ENCODE measurements at regions not wholly inside any gene's neighbourhood (a gene's known extent, or its start where the extent isn't known, plus 50 kb on each side); places are given as distances from the start of the nearest gene placed in this dataset.

- no peak for ATAC-seq
- TF ChIP-seq POU6F1 (CRISPR knock-in tag; IDR thresholded peaks at IDR 0.05; ENCODE audit: borderline replicate concordance, low read depth), result no peak
- TF ChIP-seq SNAI2 (CRISPR knock-in tag; IDR thresholded peaks at IDR 0.05), result no peak
- TF ChIP-seq TSHZ2 (CRISPR knock-in tag; IDR thresholded peaks at IDR 0.05), result no peak
- no peak for TF ChIP-seq TCF4 (CRISPR knock-in tag; IDR thresholded peaks at IDR 0.05; ENCODE audit: borderline replicate concordance)
- TF ChIP-seq BACH2 (CRISPR knock-in tag; IDR thresholded peaks at IDR 0.05; ENCODE audit: borderline replicate concordance), result no peak
- no peak for TF ChIP-seq GLIS3 (CRISPR knock-in tag; IDR thresholded peaks at IDR 0.05)
- no peak for TF ChIP-seq ISL1 (CRISPR knock-in tag; IDR thresholded peaks at IDR 0.05)
- TF ChIP-seq ZC3H10 (CRISPR knock-in tag; IDR thresholded peaks at IDR 0.05), result no peak
- TF ChIP-seq ARNTL (CRISPR knock-in tag; IDR thresholded peaks at IDR 0.05; ENCODE audit: borderline replicate concordance, low read depth), result no peak
- no peak for TF ChIP-seq RARB (CRISPR knock-in tag; IDR thresholded peaks at IDR 0.05)
- TF ChIP-seq ZFP3 (CRISPR knock-in tag; IDR thresholded peaks at IDR 0.05), result no peak
- no peak for TF ChIP-seq PPARA (CRISPR knock-in tag; IDR thresholded peaks at IDR 0.05; ENCODE audit: borderline replicate concordance)
- no peak for TF ChIP-seq ZNF565 (CRISPR knock-in tag; conservative IDR thresholded peaks at IDR 0.05; ENCODE audit: low read depth)
- no peak for TF ChIP-seq CSRNP3 (CRISPR knock-in tag; IDR thresholded peaks at IDR 0.05)
- no peak for TF ChIP-seq CSDC2 (CRISPR knock-in tag; IDR thresholded peaks at IDR 0.05)
- no peak for TF ChIP-seq ZFP30 (CRISPR knock-in tag; IDR thresholded peaks at IDR 0.05)
Measured at GRCh38 chr17:72535346-72535745, 414.5 kb downstream of the SOX9 start.

- TF ChIP-seq ZFP3 (CRISPR knock-in tag; IDR thresholded peaks at IDR 0.05) (no peak), ZNF70 (CRISPR knock-in tag; IDR thresholded peaks at IDR 0.05) (no peak), CSRNP3 (CRISPR knock-in tag; IDR thresholded peaks at IDR 0.05) (no peak), ZFP30 (CRISPR knock-in tag; IDR thresholded peaks at IDR 0.05) (no peak)
- ATAC-seq, result no peak
Measured at GRCh38 chr17:72535779-72536178, 415.0 kb downstream of the SOX9 start.

GRCh38 chr17:72536788-72537187, 416.0 kb downstream of the SOX9 start:
- no peak for ATAC-seq
- TF ChIP-seq GLIS3 (CRISPR knock-in tag; IDR thresholded peaks at IDR 0.05), result no peak
- no peak for TF ChIP-seq ZFP30 (CRISPR knock-in tag; IDR thresholded peaks at IDR 0.05)
- TF ChIP-seq TOX (CRISPR knock-in tag; IDR thresholded peaks at IDR 0.05; ENCODE audit: borderline replicate concordance), result no peak

GRCh38 chr17:72538443-72538842, 417.6 kb downstream of the SOX9 start:
- ATAC-seq, result no peak
- TF ChIP-seq SNAI2 (CRISPR knock-in tag; IDR thresholded peaks at IDR 0.05) (no peak), ISL1 (CRISPR knock-in tag; IDR thresholded peaks at IDR 0.05) (no peak), ZNF8 (CRISPR knock-in tag; IDR thresholded peaks at IDR 0.05) (no peak), POU6F1 (CRISPR knock-in tag; IDR thresholded peaks at IDR 0.05; ENCODE audit: borderline replicate concordance, low read depth) (no peak), PATZ1 (CRISPR knock-in tag; IDR thresholded peaks at IDR 0.05; ENCODE audit: borderline replicate concordance) (no peak), ESRRG (CRISPR knock-in tag; IDR thresholded peaks at IDR 0.05) (no peak), ZNF565 (CRISPR knock-in tag; conservative IDR thresholded peaks at IDR 0.05; ENCODE audit: low read depth) (no peak), TCF4 (CRISPR knock-in tag; IDR thresholded peaks at IDR 0.05; ENCODE audit: borderline replicate concordance) (no peak), ARNTL (CRISPR knock-in tag; IDR thresholded peaks at IDR 0.05; ENCODE audit: borderline replicate concordance, low read depth) (no peak), TSHZ2 (CRISPR knock-in tag; IDR thresholded peaks at IDR 0.05) (no peak), GLIS3 (CRISPR knock-in tag; IDR thresholded peaks at IDR 0.05) (no peak), CSDC2 (CRISPR knock-in tag; IDR thresholded peaks at IDR 0.05) (no peak)
